RWPE2 (cell line): ENCODE measurements at regions not wholly inside any gene's neighbourhood (a gene's known extent, or its start where the extent isn't known, plus 50 kb on each side); places are given as distances from the start of the nearest gene placed in this dataset.
A peak's percentile ranks its signal among the peaks of the same experiment; 100 is the strongest.

Experiments used
- ATAC-seq: fragments of 200-7000 bp; cut with Tn5 transposase; 3 replicates; pipeline ENCODE4 v1.9.1; 2021; ENCODE audit warnings: low read depth
- DNase-seq: peaks from one replicate; pipeline ENCODE4 v3.0.0-alpha.2; 2020; ENCODE audit warnings: low spot score
- H3K27ac ChIP-seq: fragments of 450-650 bp; 2 replicates; pipeline ENCODE4 v1.5.1; 2017; ENCODE audit warnings: mild to moderate bottlenecking; ENCODE audit not compliant: poor library complexity, severe bottlenecking
- H3K27me3 ChIP-seq: fragments of 250-450 bp; sonication (Bioruptor Pico); 2 replicates; pipeline ENCODE4 v1.5.1; 2021; ENCODE audit warnings: mild to moderate bottlenecking, moderate library complexity; ENCODE audit not compliant: insufficient read depth, poor library complexity, severe bottlenecking
- H3K36me3 ChIP-seq: fragments of 250-450 bp; sonication (Bioruptor Pico); 2 replicates; pipeline ENCODE4 v1.5.1; 2020; ENCODE audit warnings: low read depth, mild to moderate bottlenecking, moderate library complexity
- H3K4me1 ChIP-seq: fragments of 250-450 bp; sonication (Bioruptor Pico); 2 replicates; pipeline ENCODE4 v1.5.1; 2021; ENCODE audit warnings: mild to moderate bottlenecking, moderate library complexity; ENCODE audit not compliant: insufficient read depth, poor library complexity, severe bottlenecking
- H3K4me3 ChIP-seq: fragments of 250-450 bp; sonication (Bioruptor Pico); 2 replicates; pipeline ENCODE4 v1.5.1; 2021; ENCODE audit warnings: mild to moderate bottlenecking, moderate library complexity; ENCODE audit not compliant: severe bottlenecking
- H3K9me3 ChIP-seq: fragments of 250-450 bp; sonication (Bioruptor Pico); 2 replicates; pipeline ENCODE4 v1.5.1; 2021; ENCODE audit warnings: mild to moderate bottlenecking, moderate library complexity; ENCODE audit not compliant: severe bottlenecking
- TF ChIP-seq, protein P1 (sequence below): fragments of 450-650 bp; IDR thresholded peaks from one replicate; pipeline ENCODE4 v1.5.1; 2017; ENCODE audit warnings: mild to moderate bottlenecking, moderate library complexity; ENCODE audit not compliant: poor library complexity, severe bottlenecking

DNA sequence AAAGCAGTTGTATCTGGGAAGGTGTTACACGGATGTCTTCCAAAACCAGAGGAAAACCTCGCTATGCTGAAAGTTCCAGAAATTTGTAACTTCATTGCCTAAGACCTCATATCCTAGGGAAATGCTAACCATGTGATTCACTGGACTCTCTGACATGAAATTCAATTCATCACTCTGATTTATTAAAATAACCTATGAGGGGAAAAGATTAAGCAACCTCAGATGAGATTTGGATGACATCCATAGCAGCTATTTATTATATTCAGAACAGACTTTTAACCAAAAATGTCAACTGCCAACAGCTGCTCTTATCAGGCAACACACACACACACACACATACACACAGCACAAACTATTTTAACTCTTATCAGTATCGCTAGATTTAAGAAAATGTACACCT lies 1006.4 kb upstream of the CTNND2 start:
- Histone ChIP-seq H3K4me3 (no peak overlapping the region), H3K4me1 (no peaks in the 10 kb centered on the region), H3K27me3 (peaks cover 6% of the 10 kb centered on the region), H3K27ac (no peak overlapping the region), H3K36me3 (no peaks in the 10 kb centered on the region), H3K9me3 (no peaks in the 10 kb centered on the region)
- ATAC-seq (no peak), DNase-seq (no peak)
- TF ChIP-seq, protein P1, sequence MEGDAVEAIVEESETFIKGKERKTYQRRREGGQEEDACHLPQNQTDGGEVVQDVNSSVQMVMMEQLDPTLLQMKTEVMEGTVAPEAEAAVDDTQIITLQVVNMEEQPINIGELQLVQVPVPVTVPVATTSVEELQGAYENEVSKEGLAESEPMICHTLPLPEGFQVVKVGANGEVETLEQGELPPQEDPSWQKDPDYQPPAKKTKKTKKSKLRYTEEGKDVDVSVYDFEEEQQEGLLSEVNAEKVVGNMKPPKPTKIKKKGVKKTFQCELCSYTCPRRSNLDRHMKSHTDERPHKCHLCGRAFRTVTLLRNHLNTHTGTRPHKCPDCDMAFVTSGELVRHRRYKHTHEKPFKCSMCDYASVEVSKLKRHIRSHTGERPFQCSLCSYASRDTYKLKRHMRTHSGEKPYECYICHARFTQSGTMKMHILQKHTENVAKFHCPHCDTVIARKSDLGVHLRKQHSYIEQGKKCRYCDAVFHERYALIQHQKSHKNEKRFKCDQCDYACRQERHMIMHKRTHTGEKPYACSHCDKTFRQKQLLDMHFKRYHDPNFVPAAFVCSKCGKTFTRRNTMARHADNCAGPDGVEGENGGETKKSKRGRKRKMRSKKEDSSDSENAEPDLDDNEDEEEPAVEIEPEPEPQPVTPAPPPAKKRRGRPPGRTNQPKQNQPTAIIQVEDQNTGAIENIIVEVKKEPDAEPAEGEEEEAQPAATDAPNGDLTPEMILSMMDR: no peak

DNA sequence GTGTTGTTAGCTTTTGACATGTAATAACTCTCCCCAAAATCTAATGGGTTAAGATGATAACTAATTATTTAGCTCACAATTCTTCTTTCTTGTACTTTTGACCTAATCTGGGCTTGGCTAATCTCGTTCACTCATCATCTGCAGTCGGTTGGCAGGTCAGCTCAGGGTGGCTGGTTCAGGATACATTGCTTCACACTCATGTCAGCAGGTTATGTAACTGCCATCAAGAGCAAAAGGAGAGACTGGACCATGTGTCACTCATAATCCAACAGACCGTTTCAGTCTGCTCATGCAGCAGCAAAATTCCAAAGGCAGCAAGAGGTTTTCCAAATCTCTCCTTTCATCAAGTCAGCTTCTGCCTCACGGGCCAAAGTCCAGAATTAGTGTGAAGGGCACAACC lies 998.4 kb upstream of the CTNND2 start:
- Histone ChIP-seq H3K27ac (no peak overlapping the region), H3K36me3 (no peaks in the 10 kb centered on the region), H3K4me3 (no peak overlapping the region), H3K4me1 (no peaks in the 10 kb centered on the region), H3K9me3 (no peaks in the 10 kb centered on the region), H3K27me3 (no peaks in the 10 kb centered on the region)
- ATAC-seq (no peak), DNase-seq (no peak)
- TF ChIP-seq, protein P1: no peak

DNA sequence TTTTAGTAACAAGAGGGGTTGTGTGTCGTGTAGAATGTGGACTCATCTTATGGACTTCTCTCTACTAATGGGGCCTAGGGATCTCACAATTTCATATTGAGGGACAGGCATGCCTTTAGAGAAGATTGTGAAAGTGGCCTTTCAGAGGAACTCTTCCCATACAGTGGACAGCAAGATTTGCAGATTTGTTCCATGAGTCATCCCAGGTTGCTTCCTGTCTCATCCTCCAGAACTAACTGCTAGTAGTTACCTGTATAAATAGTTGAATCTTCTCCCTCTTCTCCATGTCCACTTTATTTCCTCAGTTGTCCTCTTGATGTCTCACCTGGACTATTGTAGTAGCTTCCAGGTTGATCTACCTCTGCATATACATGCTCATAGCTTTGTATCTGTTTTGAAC lies 997.5 kb upstream of the CTNND2 start:
- peak; percentile 82 for ATAC-seq
- Histone ChIP-seq H3K27ac (no peak overlapping the region), H3K27me3 (no peaks in the 10 kb centered on the region), H3K4me3 (no peak overlapping the region), H3K9me3 (no peaks in the 10 kb centered on the region), H3K36me3 (no peaks in the 10 kb centered on the region), H3K4me1 (no peaks in the 10 kb centered on the region)
- DNase-seq: no peak
- TF ChIP-seq, protein P1: no peak

DNA sequence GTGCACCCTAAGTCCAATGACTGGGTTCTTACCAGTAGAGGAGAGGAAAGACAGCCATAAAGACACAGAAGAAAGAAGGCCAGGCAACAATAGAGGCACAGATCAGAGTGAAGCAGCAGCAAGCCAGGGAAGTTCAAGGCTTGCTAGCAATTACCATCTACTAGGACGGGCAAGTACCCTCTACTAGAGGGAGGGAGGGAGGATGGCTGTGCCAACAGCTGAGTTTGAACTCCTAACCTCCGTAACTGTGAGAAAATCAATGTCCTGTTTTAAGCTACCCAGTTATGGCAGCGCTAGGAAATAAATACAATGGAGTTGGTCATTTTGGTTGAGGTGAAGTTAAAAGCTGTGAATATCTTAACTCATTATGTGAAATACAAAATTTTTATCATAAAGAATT lies 991.8 kb upstream of the CTNND2 start:
- Histone ChIP-seq H3K36me3 (no peaks in the 10 kb centered on the region), H3K27me3 (no peaks in the 10 kb centered on the region), H3K4me1 (no peaks in the 10 kb centered on the region), H3K27ac (no peak overlapping the region), H3K9me3 (no peaks in the 10 kb centered on the region), H3K4me3 (no peak overlapping the region)
- ATAC-seq (no peak), DNase-seq (no peak)
- TF ChIP-seq, protein P1: no peak

DNA sequence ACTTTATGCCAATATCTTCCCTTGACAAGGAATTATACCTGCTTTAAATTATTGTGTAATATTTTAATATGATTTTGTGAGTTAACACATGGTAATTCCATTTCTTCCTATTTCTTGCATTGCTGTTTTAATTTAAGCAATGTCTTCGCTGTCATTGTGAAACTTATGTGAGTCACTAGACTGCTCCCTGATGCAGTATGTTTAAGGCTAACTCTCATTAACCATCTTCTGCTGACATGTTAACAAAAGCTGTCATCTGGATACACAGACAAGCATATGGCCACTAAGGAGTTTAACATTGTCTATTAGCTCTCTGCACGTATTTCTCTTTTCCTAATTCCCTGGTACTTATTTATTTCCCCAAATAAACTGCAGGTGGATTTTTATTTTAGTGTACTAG lies 980.8 kb upstream of the CTNND2 start:
- ATAC-seq (no peak), DNase-seq (no peak)
- Histone ChIP-seq H3K4me3 (no peak overlapping the region), H3K4me1 (no peaks in the 10 kb centered on the region), H3K27me3 (peaks cover under 1% of the 10 kb centered on the region), H3K9me3 (no peaks in the 10 kb centered on the region), H3K36me3 (no peaks in the 10 kb centered on the region), H3K27ac (no peak overlapping the region)
- TF ChIP-seq, protein P1: no peak
